GM18861 (cell line): ENCODE measurements at regions not wholly inside any gene's neighbourhood (a gene's known extent, or its start where the extent isn't known, plus 50 kb on each side); places are given as distances from the start of the nearest gene placed in this dataset.
A peak's percentile ranks its signal among the peaks of the same experiment; 100 is the strongest.
"Not testable (repeated sequence)": the region's sequence is repeated elsewhere in the genome, so short reads cannot be mapped to it uniquely, and the experiment has no call there.

Experiments
- ATAC-seq: cut with Tn5 transposase; IDR thresholded peaks from one replicate; pipeline ENCODE4 v1.9.1; 2021; ENCODE audit not compliant: unreplicated experiment

- ATAC-seq, result not testable (repeated sequence)
Measured at GRCh38 chr12:14032191-14032590, 50.8 kb upstream of the GRIN2B start.

GRCh38 chr12:14043776-14044175 is 62.4 kb upstream of the GRIN2B start:
- no peak for ATAC-seq

GRCh38 chr12:14048941-14049545 is 67.6 kb upstream of the GRIN2B start:
- no peak for ATAC-seq

GRCh38 chr12:14057895-14058294 is 76.5 kb upstream of the GRIN2B start:
- no peak for ATAC-seq

- no peak for ATAC-seq
Measured at GRCh38 chr12:14058717-14059116, 77.3 kb upstream of the GRIN2B start.

GRCh38 chr12:14059548-14059947 is 78.1 kb upstream of the GRIN2B start:
- no peak for ATAC-seq

GRCh38 chr12:14065616-14066015 is 84.2 kb upstream of the GRIN2B start:
- ATAC-seq, result no peak

GRCh38 chr12:14066021-14066420 is 84.6 kb upstream of the GRIN2B start:
- no peak for ATAC-seq

GRCh38 chr12:14068961-14069360 is 87.6 kb upstream of the GRIN2B start:
- ATAC-seq, result no peak

GRCh38 chr12:14071833-14072232 is 90.4 kb upstream of the GRIN2B start:
- ATAC-seq, result no peak

GRCh38 chr12:14072987-14073386 is 91.6 kb upstream of the GRIN2B start:
- no peak for ATAC-seq

GRCh38 chr12:14075797-14076393 is 94.5 kb upstream of the GRIN2B start:
- no peak for ATAC-seq

GRCh38 chr12:14076538-14076937 is 95.1 kb upstream of the GRIN2B start:
- no peak for ATAC-seq

- ATAC-seq, result no peak
Measured at GRCh38 chr12:14086838-14087237, 105.4 kb upstream of the GRIN2B start.

- ATAC-seq, result no peak
Measured at GRCh38 chr12:14099994-14100393, 118.6 kb upstream of the GRIN2B start.

- ATAC-seq, result not testable (repeated sequence)
Measured at GRCh38 chr12:14101556-14101955, 120.2 kb upstream of the GRIN2B start.

GRCh38 chr12:14111230-14111865 is 129.9 kb upstream of the GRIN2B start:
- ATAC-seq, result peak; percentile 96

- no peak for ATAC-seq
Measured at GRCh38 chr12:14113031-14113430, 131.6 kb upstream of the GRIN2B start.

GRCh38 chr12:14126692-14127091 is 145.3 kb upstream of the GRIN2B start:
- ATAC-seq, result no peak

- ATAC-seq, result no peak
Measured at GRCh38 chr12:14129611-14130195, 148.3 kb upstream of the GRIN2B start.

GRCh38 chr12:14135996-14136395 is 154.6 kb upstream of the GRIN2B start:
- no peak for ATAC-seq

GRCh38 chr12:14138495-14138894 is 157.1 kb upstream of the GRIN2B start:
- ATAC-seq, result no peak
